GM04504 (cell line): ENCODE measurements at regions not wholly inside any gene's neighbourhood (a gene's known extent, or its start where the extent isn't known, plus 50 kb on each side); places are given as distances from the start of the nearest gene placed in this dataset.

Experiments used
- DNase-seq: peaks from one replicate; pipeline ENCODE4 v3.0.0-alpha.2; 2012; ENCODE audit warnings: low read depth

DNA sequence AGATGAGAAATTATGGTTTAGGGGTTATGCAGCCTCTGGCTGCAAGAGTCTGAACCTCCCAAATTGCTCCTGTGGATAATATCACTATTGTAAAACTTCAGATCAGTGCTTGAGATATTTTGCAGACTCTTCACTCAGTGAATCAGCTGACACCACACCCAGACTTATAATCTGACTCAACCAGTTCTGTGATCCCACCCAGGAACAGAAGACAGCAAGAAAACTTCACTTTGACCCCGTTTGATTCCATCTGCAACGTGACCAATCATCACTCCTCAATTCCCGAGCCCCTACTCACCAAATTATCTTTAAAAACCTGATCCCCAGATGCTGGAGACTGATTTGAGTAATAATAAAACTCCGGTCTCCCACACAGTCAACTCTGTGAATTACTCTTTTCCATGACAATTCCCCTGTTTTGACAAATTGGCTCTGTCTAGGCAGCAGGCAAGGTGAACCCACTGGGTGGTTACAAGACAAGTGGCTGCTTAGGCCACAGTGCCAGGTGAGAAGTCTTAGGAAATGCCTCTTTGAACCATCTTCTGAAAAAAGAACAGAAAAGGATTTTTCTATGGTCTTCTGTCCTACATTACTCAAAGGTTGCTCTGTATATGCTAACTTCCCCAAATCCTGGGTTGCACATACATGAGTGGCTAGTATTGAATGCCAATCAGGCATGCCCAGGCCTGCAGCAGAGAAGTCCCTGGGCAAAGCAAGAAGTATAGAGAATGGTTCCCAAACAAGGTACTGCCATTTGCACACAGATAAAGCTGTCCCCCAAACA is 588.0 kb downstream of the PRELID2 start:
- DNase-seq = no peak

DNA sequence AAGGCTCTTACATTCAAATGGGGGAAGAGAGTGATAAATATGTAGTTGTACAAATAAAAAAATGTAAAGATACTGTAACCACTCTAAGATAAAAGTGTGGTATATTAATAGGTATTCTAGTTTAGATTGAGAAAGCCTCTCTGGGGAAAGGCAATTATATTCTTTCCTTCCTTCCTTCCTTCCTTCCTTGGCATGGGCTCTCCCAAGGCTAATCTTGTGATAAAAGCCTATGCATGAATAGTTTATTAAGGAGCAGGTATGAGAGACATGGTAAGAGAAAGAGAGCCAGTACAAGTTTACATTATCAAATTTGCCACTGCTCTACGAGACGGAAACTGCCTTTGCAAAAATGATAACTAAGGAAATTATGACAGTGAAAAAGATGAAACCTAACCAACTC is 588.8 kb downstream of the PRELID2 start:
- no peak for DNase-seq

DNA sequence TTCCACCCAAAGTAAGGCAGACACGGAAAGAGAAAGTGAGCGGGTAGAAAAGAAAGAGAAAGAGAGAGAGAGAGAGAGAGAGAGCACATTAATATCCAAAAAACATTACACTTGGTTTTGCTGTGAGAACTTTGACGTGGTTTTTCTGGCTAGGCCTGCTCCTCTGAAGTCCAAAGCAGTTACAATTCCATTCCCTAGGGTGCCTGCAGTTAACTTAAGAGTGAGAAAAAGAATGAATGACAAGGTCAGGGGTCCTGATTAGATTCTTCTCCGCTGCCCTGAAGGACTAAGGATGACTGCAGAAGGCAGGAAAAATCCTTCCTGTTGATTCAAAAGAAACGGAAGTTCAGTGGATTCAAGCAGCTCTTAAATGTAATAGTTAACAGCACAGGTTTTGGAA is 589.8 kb downstream of the PRELID2 start:
- DNase-seq = no peak

- DNase-seq = no peak
These were observed 590.4 kb downstream of the PRELID2 start for GRCh38 chr5:145244788-145245187.

DNA sequence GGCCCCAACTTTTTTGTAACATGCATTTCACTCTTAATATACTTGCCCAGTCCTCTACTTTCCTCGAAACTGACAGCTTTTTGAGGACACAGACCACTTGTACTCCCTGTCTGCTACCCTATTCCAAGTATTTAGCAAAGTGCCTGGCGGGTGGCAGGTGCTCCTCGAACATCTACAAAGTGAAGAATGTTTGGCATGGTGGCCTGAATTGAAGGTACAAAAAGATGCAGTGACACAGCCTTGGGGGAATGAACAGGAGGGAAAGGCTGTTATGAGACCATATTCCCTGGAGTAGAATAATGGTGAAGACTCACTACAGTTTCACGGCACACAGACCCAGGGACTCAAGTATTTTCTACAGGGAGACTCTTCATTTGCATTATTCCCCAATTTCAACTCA is 590.9 kb downstream of the PRELID2 start:
- DNase-seq = no peak

DNA sequence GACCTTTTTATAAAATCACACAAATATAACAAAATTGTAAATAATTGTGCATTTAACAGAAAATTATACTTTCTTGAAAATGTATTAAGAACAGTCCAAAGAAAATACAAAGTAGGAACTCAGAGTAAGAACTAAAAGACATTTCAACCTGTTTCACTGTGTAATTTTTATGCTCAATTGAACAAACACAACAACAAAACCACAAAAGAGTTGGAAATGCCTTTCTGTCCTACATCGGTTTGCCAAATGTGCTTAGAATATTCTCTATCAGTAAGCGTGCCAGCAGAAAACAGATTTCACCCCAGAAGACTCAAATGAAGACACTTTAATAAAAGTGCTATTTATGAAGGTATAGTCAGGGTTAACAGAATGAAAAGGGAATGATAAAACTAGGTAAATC is 592.1 kb downstream of the PRELID2 start:
- no peak for DNase-seq

DNA sequence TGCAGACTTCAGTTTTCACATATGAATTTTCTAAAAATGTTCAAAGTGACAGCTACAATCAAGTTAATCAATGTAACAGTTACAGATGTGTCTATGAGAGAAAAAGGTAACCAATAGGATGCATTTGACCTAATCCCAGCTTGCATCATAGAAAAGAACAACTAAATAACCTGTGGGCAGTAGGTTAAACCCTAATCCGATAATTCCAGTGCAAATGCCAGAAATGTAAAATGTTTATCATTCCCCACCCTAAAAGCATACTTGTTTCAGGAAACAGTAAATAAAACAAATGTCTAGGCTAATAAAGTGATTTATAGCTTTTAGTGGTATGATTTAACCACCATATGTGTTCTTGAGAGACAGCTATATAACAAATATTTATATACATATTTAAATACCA is 592.6 kb downstream of the PRELID2 start:
- DNase-seq = no peak

DNA sequence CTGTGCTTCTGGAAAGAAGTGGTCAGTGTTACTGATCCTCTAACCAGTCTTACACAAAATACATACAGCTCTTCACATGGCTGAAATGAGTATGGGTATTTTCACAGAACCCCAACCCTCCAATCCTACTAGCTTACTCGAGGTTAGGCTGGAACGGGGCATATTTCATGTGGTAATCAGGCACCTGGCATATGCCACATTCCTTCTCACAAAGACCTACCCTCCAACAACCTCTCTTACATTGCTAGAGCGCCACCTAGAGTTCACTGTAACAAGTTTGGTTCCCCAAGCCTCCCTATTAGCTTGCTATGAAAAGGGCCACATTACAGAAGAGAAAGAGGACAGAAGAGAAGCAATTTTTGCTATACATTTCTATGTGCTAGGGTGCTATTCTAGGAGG is 597.3 kb downstream of the PRELID2 start:
- no peak for DNase-seq

DNA sequence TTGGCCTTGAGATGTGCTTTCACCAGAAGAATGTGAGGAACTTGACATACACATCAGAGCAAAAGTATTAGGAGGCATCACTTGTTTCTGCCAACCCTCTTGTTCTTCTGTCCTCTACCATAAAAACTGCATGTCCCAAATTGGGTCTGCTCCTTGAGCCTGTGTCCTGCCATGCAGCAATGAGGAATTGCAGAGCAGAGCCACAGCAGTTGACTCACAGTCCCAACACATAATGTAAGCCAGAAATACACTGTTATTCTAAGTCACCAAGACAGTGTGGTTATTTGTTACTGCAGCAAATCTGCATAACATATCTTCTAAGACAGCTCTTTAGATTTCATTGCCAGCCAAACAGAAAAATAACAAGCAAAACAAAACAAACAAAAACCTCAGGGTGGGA is 598.2 kb downstream of the PRELID2 start:
- no peak for DNase-seq

GRCh38 chr5:145236127-145236526 is 599.0 kb downstream of the PRELID2 start:
- no peak for DNase-seq

GRCh38 chr5:145233461-145233860 is 601.7 kb downstream of the PRELID2 start:
- DNase-seq = no peak

DNA sequence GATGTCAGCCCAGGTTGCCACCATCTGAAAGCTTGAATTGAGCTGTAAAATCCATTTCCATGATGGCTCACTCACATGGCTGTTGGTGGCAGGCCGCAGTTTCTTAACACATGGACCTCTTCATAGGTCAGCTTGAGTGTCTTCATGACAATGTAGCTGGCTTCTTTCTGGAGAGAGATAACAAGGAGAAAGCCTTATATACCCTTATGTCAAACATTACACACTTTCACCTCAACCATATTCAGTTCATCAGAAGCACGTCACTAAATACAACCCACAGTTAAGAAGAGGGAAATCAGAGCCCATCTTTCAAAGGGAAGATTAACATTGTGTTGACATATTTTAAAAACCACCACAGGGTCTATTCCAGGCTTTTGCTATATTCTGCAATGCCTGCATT is 604.4 kb downstream of the PRELID2 start:
- no peak for DNase-seq

GRCh38 chr5:145228564-145228963 is 606.6 kb downstream of the PRELID2 start:
- DNase-seq = no peak

DNA sequence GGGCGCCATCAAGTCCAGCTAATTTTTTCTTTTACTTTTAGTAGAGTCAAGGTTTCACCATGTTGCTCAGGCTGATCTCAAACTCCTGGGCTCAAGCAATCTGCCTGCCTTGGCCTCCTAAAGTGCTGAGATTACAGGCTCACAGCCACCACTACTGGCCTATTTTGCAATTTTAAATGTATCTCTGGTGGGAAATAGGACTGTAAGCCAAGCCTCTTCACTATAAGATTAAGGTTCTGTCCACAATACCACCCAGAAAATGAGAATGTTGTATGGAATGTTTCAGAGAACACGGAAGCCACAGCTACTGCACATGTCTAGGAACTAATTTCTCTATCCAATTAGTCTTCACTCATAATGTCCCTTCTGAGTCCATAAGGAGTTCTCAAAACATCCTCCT is 607.3 kb downstream of the PRELID2 start:
- no peak for DNase-seq

DNA sequence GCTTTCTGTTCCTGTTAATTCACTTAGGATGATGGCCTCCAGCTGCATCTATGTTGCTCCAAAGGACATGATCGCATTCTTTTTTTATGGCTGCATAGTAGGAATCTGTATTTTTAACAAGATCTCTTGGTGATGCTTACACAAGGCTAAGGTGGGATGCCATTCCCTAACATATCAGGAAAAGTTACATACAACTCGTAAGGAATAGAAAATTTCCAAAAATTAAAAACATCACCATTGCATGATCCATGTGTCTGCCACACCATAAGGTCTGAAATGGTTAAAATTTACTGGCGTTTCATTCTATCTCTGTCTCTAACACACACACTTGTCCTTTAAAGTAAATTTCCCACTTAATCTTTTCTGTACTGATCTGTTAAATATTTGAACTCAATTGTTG is 608.4 kb downstream of the PRELID2 start:
- no peak for DNase-seq

DNA sequence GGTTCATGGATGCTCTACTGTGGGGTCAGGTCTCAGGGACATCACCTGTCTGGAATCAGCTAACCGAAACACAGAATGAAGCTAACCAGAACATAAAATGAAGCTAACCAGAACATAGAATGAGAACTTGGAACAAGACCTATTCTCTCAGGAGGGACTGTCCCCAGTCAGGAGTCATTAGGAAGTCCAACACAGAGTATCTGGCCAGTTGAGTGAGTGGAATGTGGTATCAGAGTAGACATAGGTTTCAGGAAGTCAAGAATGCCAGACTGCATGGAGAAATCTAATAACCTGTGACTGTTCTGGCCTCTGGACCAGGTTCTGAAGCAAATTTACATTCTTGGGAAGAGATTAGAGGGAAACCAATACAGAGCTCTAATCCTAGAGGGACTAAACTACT is 609.6 kb downstream of the PRELID2 start:
- no peak for DNase-seq

DNA sequence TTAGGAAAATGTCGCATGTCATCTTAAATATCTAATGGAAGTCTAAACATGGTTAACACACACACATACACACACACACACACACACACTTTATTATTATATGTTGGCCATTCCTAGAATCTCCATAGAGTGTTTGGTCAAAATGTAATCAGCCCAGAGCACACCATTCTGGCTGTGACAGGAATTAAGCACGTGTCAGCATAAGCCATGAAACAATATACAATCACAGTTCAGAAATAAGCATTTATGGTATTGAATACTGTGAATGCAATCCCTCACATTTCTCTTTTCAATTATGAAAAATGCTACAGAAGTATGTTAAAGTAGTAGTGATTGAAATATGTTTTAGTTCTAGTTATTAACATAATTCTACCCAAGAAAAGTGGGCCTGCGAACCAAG is 611.6 kb downstream of the PRELID2 start:
- no peak for DNase-seq

DNA sequence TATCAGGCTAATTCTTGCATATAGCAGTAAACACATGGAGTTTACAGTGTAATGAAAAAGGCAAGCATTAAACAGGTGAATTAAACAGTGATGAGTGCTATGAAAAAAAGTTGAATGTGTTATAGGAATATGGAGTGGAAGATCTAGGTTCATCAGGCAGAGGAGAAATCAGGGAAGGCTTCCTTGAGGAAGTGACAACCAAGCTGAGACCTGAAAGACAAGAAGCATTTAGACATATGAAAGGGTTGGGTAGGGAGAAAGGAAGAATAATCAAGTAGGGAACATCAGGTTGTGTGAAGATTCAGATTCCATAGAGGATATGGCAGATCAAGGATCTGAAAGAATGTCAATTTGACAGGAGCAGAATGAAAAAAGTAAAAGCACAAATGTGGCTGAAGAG is 612.5 kb downstream of the PRELID2 start:
- no peak for DNase-seq

DNA sequence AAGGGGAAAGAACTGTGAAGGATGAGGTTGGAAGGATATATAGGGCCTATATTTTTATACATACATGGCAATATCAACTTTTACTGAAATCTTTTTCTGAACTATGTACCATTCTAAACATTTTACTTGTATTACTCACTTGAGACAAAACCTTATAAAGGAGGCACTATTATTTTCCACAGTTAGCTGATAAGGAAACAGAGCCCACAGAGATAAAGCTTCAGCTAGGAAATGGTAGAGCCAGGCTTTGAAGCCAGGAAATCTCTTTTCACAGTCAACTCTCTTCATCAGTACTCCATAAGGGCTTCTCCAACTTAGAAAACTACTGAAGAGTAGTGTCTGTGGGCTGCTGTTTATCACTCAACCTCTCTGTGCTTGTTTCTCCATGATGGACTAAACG is 613.7 kb downstream of the PRELID2 start:
- no peak for DNase-seq

DNA sequence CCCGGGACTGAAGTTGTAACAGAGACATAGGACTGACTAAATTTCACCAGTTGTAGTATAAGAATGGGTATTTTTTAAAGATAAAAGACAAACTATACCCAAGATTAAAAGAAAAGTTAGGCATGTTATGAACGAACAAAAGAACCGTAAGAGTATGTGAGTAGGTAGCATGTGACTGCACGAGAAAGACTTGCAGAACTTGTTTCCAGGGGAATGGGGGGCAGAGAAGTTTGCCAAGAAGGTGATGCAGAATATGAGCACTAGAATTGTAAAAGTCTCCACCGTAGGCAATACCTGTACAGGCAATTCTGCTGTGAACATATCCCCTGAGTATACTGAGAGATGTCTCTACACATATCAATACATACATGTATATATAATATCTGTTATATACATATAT is 614.7 kb downstream of the PRELID2 start:
- DNase-seq = no peak

- no peak for DNase-seq
These were observed 616.2 kb downstream of the PRELID2 start for GRCh38 chr5:145218982-145219381.

DNA sequence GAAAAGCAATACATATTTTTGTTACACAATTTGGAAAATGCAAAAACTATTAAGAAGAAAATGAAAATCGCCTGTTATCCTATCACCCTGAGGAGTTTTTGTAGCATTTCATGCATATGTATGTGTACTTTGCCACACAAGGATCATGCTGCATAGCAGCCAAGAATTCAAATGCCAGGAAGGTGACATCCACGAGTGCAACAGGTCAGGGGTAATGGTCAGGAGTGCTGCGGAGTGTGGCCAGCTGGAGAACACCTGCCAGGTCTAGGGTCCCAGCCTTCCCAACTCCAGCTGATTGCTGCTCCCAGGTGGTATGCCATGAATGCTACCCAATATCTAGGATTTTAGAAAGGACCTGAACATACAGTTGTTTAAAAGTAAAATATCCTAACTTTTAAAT is 617.1 kb downstream of the PRELID2 start:
- no peak for DNase-seq

GRCh38 chr5:145210020-145210419 is 625.1 kb downstream of the PRELID2 start:
- DNase-seq = no peak

GRCh38 chr5:145205546-145205945 is 629.6 kb downstream of the PRELID2 start:
- DNase-seq = no peak

DNA sequence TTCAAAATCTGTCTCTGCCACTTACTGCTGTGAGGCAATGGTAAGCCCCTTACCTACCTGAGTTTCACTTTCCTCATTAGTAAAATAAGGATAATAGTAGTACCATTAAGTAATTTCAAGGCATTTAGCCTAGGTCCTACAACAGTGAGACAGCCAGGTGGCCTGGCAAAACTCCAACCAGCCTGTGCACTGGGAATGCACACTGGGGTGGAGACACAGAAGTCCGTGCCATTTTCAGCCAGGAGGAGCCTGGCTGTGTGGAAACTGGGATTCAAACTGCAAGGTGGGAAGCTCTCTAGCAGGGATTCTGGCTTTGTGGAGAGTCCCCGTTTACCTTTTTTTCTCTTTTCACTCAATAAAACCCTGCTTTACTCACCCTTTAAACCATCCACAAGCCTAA is 630.4 kb downstream of the PRELID2 start:
- no peak for DNase-seq
